GM23338 (cell line): ENCODE measurements at regions not wholly inside any gene's neighbourhood (a gene's known extent, or its start where the extent isn't known, plus 50 kb on each side); places are given as distances from the start of the nearest gene placed in this dataset.

Experiments used
- CREB1 ChIP-seq: fragments of 250-450 bp; sonication (Bioruptor Pico); IDR thresholded peaks from 2 replicates; pipeline ENCODE4 v1.5.0; 2020; ENCODE audit warnings: low read depth, mild to moderate bottlenecking, moderate library complexity
- EZH2phosphoT487 ChIP-seq: fragments of 200-600 bp; sonication (generic); IDR thresholded peaks from one replicate; pipeline ENCODE4 v1.8.1; 2018; ENCODE audit warnings: antibody characterized with exemption; ENCODE audit not compliant: unreplicated experiment
- NANOG ChIP-seq: IDR thresholded peaks from 2 replicates; pipeline ENCODE4 v1.6.1; 2016; ENCODE audit warnings: antibody characterized with exemption, borderline replicate concordance
- POLR2AphosphoS5 ChIP-seq: IDR thresholded peaks from 2 replicates; pipeline ENCODE4 v1.6.1; 2016; ENCODE audit warnings: antibody characterized with exemption, low read depth
- ZNF114 ChIP-seq: fragments of 250-450 bp; sonication (Bioruptor Pico); IDR thresholded peaks from 2 replicates; pipeline ENCODE4 v1.5.0; 2020; ENCODE audit warnings: mild to moderate bottlenecking, moderate library complexity
- ZNF331 ChIP-seq: fragments of 250-450 bp; sonication (Bioruptor Pico); IDR thresholded peaks from 2 replicates; pipeline ENCODE4 v1.5.0; 2020; ENCODE audit warnings: low read depth, mild to moderate bottlenecking, moderate library complexity
- ZNF462 ChIP-seq: fragments of 250-450 bp; sonication (Bioruptor Pico); IDR thresholded peaks from 2 replicates; pipeline ENCODE4 v1.5.0; 2020; ENCODE audit warnings: mild to moderate bottlenecking, moderate library complexity
- TF ChIP-seq, protein P1 (sequence below): IDR thresholded peaks from 2 replicates; pipeline ENCODE4 v1.6.1; 2016; ENCODE audit warnings: antibody characterized with exemption

DNA sequence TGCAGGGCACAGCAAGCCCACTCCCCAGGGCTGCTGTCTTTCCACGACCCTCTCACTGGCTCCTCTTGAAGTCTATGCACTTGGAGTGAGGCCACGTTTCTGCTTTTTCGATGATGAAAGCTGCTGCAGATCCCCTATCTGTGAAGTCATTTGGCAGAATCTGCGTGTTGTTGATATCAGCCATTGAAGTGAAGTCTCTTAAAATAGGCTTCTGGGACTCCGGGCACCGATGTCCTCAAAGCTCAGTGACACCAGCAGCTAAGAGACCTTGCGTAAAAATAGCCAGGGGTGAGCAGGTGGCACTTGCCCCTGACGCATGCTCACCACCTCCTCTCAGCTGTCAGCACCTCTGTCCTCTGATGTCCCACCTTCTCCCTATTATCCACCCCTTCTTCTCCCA is 89.4 kb upstream of the FHL2 start (continued):
- TF ChIP-seq ZNF462 (CRISPR knock-in tag) (no peak), POLR2AphosphoS5 (no peak), CREB1 (CRISPR knock-in tag) (no peak), NANOG (no peak), ZNF331 (CRISPR knock-in tag) (no peak), EZH2phosphoT487 (no peak), ZNF114 (CRISPR knock-in tag) (no peak)
- TF ChIP-seq, protein P1, sequence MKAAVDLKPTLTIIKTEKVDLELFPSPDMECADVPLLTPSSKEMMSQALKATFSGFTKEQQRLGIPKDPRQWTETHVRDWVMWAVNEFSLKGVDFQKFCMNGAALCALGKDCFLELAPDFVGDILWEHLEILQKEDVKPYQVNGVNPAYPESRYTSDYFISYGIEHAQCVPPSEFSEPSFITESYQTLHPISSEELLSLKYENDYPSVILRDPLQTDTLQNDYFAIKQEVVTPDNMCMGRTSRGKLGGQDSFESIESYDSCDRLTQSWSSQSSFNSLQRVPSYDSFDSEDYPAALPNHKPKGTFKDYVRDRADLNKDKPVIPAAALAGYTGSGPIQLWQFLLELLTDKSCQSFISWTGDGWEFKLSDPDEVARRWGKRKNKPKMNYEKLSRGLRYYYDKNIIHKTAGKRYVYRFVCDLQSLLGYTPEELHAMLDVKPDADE, result no peak
